GM10248 (cell line): ENCODE measurements at regions not wholly inside any gene's neighbourhood (a gene's known extent, or its start where the extent isn't known, plus 50 kb on each side); places are given as distances from the start of the nearest gene placed in this dataset.

Experiments
- CTCF ChIA-PET: fragments of 300-600 bp; sonication (Branson Sonifier 250); formaldehyde crosslinking; extraction: SDS; loops from one replicate; lab custom pipeline; 2021; ENCODE audit warnings: antibody characterized with exemption; lab: Yijun Ruan, JAX
- POLR2A ChIA-PET: fragments of 350-650 bp; sonication (Branson Sonifier 250); formaldehyde crosslinking; extraction: SDS; loops from one replicate; lab custom pipeline; 2020; ENCODE audit warnings: antibody characterized with exemption; lab: Yijun Ruan, JAX
- DNase-seq: peaks from one replicate; pipeline ENCODE4 v3.0.0; 2012; ENCODE audit errors: extremely low spot score
- TF ChIP-seq, protein P1 (sequence below): IDR thresholded peaks from 2 replicates; pipeline ENCODE4 v1.5.1; 2012; ENCODE audit warnings: mild to moderate bottlenecking, low read depth; ENCODE audit errors: extremely low read depth, missing control alignments, control extremely low read depth

DNA sequence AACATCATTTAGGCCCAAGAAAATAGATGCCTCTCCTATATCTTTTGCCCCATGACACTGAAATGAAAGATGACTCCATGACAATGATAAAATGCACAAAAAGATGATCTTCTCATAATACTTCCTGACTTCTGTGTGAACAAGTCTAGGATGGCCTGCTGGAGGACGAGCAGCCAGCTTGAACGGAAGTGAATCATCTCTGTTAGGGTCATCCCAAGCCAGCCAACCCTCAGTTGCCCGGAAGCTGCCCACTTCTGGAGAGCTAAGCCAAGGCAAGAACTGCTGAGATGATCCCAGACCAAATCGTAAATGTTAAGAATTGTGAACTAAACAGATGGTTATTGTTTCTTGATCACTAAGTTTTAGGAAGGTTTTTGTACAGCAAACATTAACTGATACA, 249.7 kb upstream of the HS3ST5 start:
- DNase-seq: no peak
- TF ChIP-seq, protein P1, sequence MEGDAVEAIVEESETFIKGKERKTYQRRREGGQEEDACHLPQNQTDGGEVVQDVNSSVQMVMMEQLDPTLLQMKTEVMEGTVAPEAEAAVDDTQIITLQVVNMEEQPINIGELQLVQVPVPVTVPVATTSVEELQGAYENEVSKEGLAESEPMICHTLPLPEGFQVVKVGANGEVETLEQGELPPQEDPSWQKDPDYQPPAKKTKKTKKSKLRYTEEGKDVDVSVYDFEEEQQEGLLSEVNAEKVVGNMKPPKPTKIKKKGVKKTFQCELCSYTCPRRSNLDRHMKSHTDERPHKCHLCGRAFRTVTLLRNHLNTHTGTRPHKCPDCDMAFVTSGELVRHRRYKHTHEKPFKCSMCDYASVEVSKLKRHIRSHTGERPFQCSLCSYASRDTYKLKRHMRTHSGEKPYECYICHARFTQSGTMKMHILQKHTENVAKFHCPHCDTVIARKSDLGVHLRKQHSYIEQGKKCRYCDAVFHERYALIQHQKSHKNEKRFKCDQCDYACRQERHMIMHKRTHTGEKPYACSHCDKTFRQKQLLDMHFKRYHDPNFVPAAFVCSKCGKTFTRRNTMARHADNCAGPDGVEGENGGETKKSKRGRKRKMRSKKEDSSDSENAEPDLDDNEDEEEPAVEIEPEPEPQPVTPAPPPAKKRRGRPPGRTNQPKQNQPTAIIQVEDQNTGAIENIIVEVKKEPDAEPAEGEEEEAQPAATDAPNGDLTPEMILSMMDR: no peak
- ChIA-PET CTCF (interaction anchor here (1.2 kb wide), 1 partner anchor 15 kb away, joined by 3 read pairs; no protein-coding TSS in a partner anchor), POLR2A (no interaction called here)

DNA sequence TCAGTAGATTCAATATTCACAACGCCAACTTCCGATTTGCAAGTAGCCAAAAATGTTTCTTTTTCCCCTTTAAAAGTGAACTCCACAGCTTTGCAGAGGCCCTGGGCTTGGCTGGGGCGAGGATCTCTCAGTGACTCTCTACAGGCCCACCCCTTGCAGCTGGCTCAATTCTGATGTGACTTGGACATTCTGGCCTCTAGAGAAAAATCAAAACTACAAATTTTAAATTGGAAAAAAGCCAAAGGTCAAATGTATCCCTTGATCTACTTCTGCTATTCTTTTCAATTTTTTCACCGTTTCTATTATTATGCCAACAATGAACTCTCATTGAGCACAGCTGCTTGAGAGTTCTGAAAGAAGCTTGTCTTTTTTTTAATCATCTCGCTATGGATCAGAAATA, 245.9 kb upstream of the HS3ST5 start:
- ChIA-PET POLR2A (no interaction called here), CTCF (interaction anchor here (0.7 to 1.0 kb wide), 3 partner anchors 11 to 145 kb away, joined by 3 to 5 read pairs (median 3); no protein-coding TSS in a partner anchor)
- no peak for DNase-seq
- TF ChIP-seq, protein P1: no peak

DNA sequence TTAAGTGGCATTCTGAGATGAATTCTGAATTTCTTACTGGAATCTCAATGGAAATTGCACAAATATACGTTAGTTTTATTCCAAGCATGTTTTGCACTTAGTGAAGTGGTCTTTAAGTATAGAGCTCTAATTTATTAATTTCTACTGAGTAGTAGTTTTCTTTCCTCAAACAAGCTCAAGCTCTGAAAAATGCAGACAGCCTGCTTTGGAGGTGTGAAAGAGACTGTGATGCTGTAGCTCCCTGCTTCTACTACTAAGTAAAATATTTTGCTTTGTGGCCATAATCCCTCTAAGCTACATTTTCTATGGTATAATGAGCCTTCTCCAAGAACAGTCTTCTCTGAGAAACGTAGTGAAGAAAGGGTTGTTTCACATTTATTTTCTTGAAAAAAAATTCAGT, 243.5 kb upstream of the HS3ST5 start:
- TF ChIP-seq, protein P1: no peak
- no peak for DNase-seq
- CTCF ChIA-PET: no interaction called here
- POLR2A ChIA-PET: no interaction called here

DNA sequence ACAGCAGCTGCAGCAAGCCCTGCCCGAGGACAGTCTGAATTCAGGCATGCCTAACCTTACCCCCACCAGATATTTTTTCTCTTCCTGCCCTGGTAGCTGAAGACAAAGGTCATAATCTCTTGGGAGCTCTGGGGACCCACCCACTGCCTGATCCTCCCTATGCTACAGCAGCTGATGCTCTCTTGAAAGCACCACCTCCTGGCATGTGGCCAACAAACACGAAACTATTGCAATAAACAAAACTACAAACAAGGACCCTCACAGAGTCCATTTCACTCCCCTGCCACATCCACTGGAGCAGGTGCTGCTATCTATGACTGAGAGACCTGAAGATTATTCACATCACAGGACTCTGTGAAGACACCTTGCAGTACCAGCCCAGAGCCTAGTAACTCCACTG, 238.5 kb upstream of the HS3ST5 start:
- ChIA-PET CTCF (no interaction called here), POLR2A (no interaction called here)
- no peak for DNase-seq
- TF ChIP-seq, protein P1: no peak

DNA sequence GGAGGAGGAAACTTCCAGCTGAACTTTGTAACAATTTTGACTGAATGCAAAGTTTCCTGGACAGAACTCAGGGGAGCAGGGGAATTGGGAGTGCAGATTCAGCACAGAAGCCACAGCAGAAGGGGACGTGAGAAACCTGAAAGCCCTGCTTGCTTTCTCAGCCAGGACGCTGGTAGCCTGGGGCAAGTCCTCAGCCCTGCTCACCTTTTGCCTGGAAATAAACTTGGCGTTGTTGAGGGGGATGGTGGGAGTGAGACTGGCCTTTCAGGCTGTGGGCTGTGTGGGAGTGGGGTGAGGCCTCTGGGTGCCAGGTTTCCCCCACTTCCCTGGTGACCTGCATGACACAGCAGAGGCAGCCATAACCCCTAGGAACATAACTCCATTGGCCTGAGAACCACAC, 238.1 kb upstream of the HS3ST5 start:
- ChIA-PET POLR2A (no interaction called here), CTCF (no interaction called here)
- TF ChIP-seq, protein P1: no peak
- DNase-seq: no peak

DNA sequence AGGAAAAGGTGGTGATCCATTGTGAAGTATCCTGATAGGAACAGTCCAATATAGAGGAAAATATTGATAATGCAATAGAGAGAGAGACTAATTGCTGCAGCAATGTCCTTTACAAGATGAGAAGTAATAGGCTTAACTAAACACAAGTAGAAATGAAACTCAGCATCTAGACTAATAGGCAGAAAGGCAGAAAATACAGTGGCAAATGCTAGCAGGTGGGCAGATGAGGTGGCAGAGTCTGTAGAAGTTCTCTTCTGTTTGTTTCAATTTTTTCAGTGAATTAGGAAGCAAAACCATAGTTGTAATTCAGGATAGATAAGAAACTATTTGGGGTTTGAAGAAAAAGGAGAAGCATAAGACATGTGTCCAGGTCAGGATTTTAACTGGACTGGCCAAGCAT, 236.7 kb upstream of the HS3ST5 start:
- CTCF ChIA-PET: no interaction called here
- TF ChIP-seq, protein P1: no peak
- DNase-seq: no peak
- POLR2A ChIA-PET: no interaction called here
